HG03108 (cell line): ENCODE measurements at regions not wholly inside any gene's neighbourhood (a gene's known extent, or its start where the extent isn't known, plus 50 kb on each side); places are given as distances from the start of the nearest gene placed in this dataset.

Experiments used
- ATAC-seq: cut with Tn5 transposase; IDR thresholded peaks from one replicate; pipeline ENCODE4 v1.9.1; 2021; ENCODE audit warnings: moderate library complexity; ENCODE audit not compliant: unreplicated experiment

DNA sequence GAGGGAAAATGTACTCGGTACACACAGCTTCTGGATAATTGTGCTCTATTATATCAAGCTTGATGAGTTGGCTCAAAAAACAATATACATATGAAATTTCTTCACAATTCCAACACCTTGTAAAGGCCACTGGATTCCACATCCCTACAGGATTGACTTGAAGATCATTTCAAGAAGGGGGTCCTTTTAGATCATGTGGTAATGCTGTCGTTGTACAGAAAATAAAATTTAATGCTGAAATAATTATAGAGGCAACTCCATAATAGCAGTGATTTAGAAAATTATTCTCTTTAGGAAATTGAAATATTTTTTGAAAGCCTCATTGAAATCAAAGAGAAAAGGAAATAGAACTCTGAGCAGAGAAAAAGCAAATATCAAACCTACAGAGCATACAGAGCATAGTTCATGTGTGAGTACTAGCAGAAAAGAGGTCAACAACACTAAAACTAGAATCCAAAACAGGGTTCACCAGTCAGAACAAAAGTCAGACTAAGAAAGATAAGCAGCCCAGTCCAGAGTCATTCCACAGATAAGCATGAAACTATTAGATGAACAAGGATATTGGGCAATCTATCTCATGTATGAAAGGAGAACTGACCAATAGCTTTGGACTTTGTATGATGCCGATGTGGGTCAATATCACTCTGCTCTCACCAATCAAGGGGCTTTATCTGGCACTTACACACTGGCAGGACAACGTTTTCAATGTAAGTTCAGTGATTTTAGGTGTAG is 79.5 kb upstream of the PALMD start:
- no peak for ATAC-seq

DNA sequence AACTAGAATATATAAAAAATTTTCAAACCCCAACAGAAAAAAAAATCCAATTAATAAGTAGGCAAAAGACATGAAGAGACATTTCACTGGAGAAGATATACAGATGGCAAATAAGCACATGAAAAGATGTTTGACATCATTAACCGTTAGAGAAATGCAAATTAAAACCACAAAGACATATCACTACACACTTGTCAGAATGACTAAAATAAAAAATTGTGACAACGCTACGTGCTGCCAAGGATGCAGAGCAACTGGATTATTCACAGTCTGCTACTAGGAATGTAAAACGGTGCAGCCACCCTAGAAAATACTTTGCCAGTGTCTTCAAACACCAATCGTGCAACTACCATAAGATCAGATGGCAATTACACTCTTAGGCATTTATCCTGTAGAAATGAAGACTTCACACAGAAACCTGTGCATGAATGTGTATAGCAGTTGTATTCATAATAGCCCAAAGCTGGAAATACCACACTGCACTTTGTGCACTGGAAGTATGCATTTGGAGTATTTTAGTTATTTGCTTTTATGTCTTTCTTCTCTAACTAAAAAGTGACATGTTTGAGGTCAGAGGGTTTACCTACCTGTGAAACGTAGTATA is 75.3 kb upstream of the PALMD start:
- ATAC-seq, result no peak

GRCh38 chr1:99571092-99571734 is 74.7 kb upstream of the PALMD start:
- ATAC-seq, result no peak

DNA sequence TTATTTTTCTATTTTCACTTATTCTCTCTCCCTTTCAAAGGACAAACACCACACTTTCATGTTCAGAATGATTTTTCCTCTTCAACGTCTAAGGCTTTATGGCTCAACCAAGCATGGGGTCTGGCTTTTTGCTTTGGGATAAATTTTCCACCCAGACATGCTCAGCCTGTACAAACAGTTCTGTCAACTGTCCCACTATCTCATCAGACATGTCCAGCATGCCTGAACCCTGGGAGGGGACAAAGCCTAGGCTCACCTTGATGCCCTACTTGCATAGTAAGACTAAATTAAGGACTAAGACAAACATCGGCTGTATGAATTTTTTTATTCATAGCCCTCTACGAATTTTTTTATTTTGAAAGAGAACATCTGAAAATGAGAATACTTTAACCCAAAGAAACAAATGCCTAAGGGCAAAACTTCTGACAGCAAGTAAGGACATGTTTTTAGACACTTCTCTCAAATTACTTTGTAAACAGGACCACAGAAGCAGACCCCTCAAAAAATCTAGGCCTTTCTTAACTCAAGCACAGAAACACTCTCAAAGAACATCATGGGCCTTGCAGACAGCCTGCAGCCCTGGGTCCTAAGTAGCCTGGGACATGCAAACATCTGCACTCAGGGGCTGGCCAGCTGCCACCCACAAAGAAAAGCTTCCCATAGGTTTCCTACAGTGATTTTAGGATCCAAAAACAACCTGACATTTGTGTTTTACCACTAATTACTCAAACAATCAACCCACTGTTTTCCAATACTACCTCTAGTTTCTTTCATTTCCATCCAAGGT is 72.3 kb upstream of the PALMD start:
- ATAC-seq, result no peak

DNA sequence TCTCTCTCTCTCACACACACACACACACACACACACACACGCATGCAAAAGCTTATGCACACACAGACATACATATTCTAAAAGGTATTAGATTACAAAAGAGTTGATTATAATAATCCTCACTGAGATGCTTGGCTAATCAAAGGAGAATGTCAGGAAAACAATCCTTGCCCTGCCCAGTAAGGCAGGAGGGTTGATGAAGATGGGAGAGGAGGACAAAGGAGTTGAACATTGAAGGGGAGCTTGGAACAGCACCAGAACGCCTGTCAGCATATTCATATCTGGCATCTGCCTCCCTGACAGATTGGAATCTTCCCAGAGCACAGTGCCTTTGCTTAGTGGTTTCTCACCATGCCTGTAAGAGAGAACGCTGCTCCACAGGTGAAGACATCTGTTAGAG is 68.6 kb upstream of the PALMD start:
- no peak for ATAC-seq

DNA sequence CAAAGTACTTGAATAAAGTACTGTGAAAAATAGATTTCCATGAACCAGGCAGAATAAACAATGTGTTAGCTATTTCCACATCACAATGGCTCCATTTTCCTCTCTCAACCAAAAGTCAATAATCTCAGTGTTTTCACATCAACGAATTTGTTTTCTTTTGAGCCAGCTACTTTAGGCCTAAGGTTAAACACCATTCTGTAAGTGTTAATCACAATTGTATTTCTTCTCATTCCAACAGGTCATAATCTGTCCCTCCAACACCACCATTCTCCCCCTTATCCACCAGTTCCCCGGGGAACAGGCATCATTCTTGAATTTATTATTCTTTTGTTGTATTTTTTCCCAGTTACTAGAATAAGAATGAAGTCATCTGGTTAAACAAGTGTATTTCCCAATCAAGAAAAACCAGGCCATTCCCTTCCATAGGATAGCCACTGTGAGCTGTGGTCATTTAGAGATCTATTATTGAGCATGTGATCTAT is 66.2 kb upstream of the PALMD start:
- no peak for ATAC-seq

- no peak for ATAC-seq
Measured at GRCh38 chr1:99580451-99580850, 65.5 kb upstream of the PALMD start.

DNA sequence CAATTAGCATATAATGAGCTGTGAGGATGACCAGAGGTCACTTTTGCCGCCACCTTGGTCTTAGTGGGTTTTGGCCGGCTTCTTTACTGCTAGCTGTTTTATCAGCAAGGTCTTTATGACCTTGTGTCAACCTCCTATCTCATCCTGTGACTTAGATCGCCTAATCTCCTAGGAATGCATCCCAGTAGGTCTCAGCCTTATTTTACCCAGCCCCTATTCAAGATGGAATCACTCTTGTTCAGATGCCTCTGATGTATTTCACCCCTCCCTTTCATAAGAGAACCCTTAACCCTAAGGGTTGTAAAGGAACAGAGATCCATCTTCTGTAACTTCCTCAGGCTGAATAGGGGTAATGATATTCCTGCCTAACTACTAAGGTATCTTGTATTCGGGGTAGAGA is 58.9 kb upstream of the PALMD start:
- ATAC-seq, result no peak

- no peak for ATAC-seq
Measured at GRCh38 chr1:99589186-99589636, 56.7 kb upstream of the PALMD start.

DNA sequence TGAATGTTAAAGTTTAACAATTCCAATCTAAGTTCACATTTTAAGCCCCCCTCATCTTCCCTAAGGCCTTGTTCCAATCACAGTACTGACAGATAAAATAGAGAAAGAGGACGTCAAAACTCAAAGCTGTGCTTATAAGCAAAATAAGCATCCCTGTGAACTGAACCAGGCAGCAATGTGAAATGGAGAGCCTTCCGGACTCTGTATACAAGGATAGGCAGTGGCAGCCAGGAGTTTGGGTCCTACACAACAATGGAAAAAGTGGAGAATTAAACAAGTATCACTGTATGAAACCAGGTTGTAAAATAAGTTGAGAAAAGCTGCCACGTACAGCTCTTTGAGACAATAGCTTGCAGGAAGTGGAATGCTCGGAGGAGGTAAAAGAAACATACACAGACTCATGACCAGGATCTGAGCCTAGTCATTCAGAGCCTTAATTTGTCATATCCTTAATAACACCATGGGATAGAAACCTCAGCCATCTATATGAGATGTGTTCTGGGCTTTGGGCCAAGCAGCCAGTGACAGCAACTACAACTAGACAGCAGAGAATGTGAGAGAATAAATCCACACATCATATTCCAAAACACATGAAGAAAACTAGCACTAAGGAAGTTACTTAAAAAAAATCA is 55.2 kb upstream of the PALMD start:
- no peak for ATAC-seq

- ATAC-seq, result no peak
Measured at GRCh38 chr1:99591886-99592285, 54.0 kb upstream of the PALMD start.

GRCh38 chr1:99594205-99594604 is 51.7 kb upstream of the PALMD start:
- no peak for ATAC-seq

GRCh38 chr1:99595041-99595440 is 50.9 kb upstream of the PALMD start:
- no peak for ATAC-seq

- ATAC-seq, result no peak
Measured at GRCh38 chr1:99595441-99595840, 50.5 kb upstream of the PALMD start.
